GM23248 (cell line): ENCODE measurements at regions not wholly inside any gene's neighbourhood (a gene's known extent, or its start where the extent isn't known, plus 50 kb on each side); places are given as distances from the start of the nearest gene placed in this dataset.

ENCODE experiments used
- EZH2 ChIP-seq: fragments of 200-600 bp; sonication (generic); IDR thresholded peaks from 2 replicates; pipeline ENCODE4 v1.6.1; 2018; ENCODE audit warnings: antibody characterized with exemption, mild to moderate bottlenecking; ENCODE audit not compliant: insufficient read depth, poor library complexity, severe bottlenecking
- EZH2phosphoT487 ChIP-seq: fragments of 200-600 bp; sonication (generic); IDR thresholded peaks from 2 replicates; pipeline ENCODE4 v1.6.1; 2018; ENCODE audit warnings: antibody characterized with exemption, moderate library complexity, mild to moderate bottlenecking, low read depth; ENCODE audit not compliant: insufficient read depth

GRCh38 chr6:113420290-113420689, 436.9 kb upstream of the MARCKS start:
- TF ChIP-seq EZH2phosphoT487: no peak
- no peak for TF ChIP-seq EZH2
